Gastroesophageal sphincter (tissue), 3 donors: ENCODE measurements at regions not wholly inside any gene's neighbourhood (a gene's known extent, or its start where the extent isn't known, plus 50 kb on each side); places are given as distances from the start of the nearest gene placed in this dataset.

Experiments used
- CTCF ChIP-seq, 4 experiments: fragments of 200-600 bp in 2 of 4; fragments of 450-650 bp in 2 of 4; sonication (generic) in 1 of 4; IDR thresholded peaks; one replicate each; pipeline ENCODE4 v1.5.1; 2017 to 2019; ENCODE audit warnings: antibody characterized with exemption in 4 of 4, mild to moderate bottlenecking in 2 of 4, moderate library complexity in 2 of 4
- EP300 ChIP-seq: sonication (generic); formaldehyde crosslinking; IDR thresholded peaks from one replicate; pipeline ENCODE4 v1.6.1; 2017; ENCODE audit warnings: antibody characterized with exemption, mild to moderate bottlenecking
- POLR2A ChIP-seq, 2 donors: fragments of 450-650 bp; IDR thresholded peaks; one replicate each; pipeline ENCODE4 v1.6.1; 2017; ENCODE audit warnings: antibody characterized with exemption in 2 of 2, mild to moderate bottlenecking in 2 of 2, moderate library complexity in 1 of 2
- POLR2AphosphoS5 ChIP-seq: sonication (generic); formaldehyde crosslinking; IDR thresholded peaks from one replicate; pipeline ENCODE4 v1.6.1; 2017; ENCODE audit warnings: antibody characterized with exemption

- TF ChIP-seq CTCF (IDR thresholded peaks at IDR 0.05), result no peak
- TF ChIP-seq POLR2A (IDR thresholded peaks at IDR 0.05), result no peak
- TF ChIP-seq EP300, result no peak
- TF ChIP-seq POLR2AphosphoS5, result no peak
Observed at GRCh38 chr5:39919876-39920275, 495.1 kb upstream of the DAB2 start.
